ENCODE measurements at regions not wholly inside any gene's neighbourhood (a gene's known extent, or its start where the extent isn't known, plus 50 kb on each side); places are given as distances from the start of the nearest gene placed in this dataset.

DNA sequence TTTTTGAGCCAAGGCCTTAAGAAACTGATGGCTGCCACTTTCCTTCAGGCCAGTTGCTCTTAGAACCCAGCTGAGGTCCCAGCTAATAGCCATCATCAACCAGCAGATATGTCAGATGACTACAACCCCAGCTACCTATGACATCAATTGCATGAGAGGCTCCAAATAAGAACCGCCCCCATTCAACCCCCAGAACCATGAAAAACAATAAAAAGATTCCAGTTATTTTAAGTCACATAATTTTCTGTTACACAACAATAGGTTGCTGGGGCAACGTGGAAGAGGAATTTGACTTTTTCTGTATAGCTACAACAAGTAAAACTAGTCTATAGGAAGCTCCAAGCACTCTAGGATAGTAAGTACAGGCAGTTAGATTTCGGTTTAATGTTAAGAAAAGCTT, 216.3 kb upstream of the MTNR1B start:
- TF ChIP-seq, protein P1, sequence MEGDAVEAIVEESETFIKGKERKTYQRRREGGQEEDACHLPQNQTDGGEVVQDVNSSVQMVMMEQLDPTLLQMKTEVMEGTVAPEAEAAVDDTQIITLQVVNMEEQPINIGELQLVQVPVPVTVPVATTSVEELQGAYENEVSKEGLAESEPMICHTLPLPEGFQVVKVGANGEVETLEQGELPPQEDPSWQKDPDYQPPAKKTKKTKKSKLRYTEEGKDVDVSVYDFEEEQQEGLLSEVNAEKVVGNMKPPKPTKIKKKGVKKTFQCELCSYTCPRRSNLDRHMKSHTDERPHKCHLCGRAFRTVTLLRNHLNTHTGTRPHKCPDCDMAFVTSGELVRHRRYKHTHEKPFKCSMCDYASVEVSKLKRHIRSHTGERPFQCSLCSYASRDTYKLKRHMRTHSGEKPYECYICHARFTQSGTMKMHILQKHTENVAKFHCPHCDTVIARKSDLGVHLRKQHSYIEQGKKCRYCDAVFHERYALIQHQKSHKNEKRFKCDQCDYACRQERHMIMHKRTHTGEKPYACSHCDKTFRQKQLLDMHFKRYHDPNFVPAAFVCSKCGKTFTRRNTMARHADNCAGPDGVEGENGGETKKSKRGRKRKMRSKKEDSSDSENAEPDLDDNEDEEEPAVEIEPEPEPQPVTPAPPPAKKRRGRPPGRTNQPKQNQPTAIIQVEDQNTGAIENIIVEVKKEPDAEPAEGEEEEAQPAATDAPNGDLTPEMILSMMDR (IDR thresholded peaks at IDR 0.05): no peak
- no peak for TF ChIP-seq POLR2A (IDR thresholded peaks at IDR 0.05)
